Stimulated activated CD8-positive, alpha-beta memory T cell treated with anti-CD3 and anti-CD28 coated beads, Interleukin-4, amount 100 ng/mL, for 4 hours (primary cell): ENCODE measurements at regions not wholly inside any gene's neighbourhood (a gene's known extent, or its start where the extent isn't known, plus 50 kb on each side); places are given as distances from the start of the nearest gene placed in this dataset.

Experiments
- DNase-seq, 2 donors: peaks; one replicate each; pipeline ENCODE4 v3.0.0-alpha.2; 2020; ENCODE audit warnings: low read depth in 2 of 2, low spot score in 1 of 2

DNA sequence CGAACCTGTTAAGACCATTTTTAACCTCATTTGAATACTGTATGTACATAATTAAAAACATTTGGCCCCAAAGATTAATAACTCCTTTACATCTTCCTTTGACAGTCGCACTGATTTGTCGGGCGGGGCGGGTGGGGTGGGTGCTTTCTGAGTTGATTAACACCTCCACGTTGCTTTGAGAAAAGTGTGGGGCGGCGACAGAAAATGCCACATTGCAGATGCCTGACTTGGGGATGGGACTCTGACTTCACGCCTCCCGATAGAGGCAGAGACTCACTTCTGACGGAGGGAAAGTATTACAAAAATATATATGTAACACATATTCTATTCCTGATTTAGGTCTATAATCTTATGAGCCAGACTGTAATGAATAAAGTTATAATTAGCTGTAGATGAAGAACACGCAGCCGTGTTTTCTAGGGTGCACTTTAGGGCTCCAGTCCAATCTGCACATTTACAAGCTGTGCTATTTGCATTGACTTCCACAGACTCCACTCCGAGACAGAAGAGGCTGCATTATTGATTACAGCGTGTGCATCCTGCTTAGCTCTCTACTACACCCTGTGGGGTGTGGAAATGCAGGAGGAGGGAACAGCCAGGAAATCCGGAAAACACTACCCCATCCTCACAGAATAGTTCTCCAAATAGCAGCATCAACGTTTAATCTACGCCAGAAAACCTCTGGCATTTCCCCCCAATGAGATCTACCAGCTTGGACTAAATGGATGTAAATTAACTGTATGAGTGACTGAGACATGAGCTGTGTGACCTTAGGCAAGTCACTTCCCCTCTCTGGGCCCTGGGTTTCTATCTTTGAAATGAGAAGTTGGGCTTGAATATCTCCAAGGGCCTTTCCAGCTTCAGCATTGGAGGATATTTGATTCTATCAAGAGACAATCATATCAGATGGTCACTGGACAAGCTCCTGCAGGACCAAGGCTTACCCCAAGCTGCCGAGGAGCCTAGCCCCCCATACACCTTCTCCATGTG is 308.0 kb downstream of the RRAGC start:
- no peak for DNase-seq

DNA sequence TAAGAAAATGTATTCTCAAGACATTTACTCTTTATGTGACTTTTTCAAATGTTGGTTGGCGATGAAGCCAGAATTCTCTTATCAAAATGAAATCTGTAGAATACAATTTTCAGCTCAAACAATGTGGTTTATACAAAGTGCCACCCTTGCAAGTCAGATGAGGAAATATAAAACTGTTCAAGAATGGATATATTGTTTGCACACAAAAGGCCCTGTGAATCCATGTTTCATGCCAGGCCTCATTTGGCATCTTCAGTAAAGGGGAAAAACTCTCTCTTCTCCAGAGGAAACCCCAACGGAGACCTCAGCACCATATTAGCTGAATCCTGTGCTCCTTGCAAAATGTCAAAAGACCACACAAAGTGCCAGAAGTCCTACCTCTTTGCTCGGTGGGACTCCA is 310.4 kb downstream of the RRAGC start:
- no peak for DNase-seq

DNA sequence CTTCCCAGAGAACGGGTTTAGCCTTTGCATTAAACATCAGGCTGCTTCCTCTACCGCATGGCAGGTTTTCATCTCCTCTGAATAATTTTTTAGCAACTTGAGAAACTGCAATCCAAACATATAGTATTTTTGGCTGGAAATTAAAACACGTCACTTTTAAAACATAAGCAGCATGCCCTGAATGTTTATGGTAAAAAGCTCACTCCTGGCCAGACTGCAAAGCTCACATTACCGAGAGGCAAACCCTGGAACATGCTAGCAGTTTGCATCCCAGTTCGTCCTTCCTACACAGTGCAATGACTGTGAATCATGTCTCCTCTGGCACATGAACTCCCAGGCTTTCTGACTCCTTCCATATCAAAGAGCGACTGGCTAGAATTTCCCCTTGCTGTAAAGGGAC is 312.3 kb downstream of the RRAGC start:
- no peak for DNase-seq

- DNase-seq: no peak
These were observed 312.9 kb downstream of the RRAGC start for GRCh38 chr1:38546636-38547035.

GRCh38 chr1:38541223-38541622 is 318.3 kb downstream of the RRAGC start:
- no peak for DNase-seq

GRCh38 chr1:38539931-38540330 is 319.6 kb downstream of the RRAGC start:
- no peak for DNase-seq

GRCh38 chr1:38538834-38539233 is 320.7 kb downstream of the RRAGC start:
- DNase-seq: no peak

- DNase-seq: no peak
These were observed 323.5 kb downstream of the RRAGC start for GRCh38 chr1:38536089-38536488.

DNA sequence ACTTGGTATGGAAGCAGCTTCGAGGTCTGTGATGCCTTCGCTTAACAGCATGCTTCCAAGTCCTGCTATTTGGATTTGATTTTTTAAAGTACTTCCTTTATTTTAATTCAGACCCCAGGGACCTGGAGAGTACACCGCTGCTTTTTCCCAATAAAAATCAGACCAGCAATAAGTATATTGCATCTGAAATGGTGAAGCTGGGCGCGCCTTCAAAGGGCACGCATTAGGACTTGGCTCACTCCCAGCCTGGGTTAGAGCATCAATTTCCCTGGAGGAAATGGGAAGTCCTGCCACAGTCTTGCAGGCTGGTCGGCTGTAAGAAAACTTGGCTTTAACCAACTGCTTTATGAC is 325.1 kb downstream of the RRAGC start:
- DNase-seq: no peak

DNA sequence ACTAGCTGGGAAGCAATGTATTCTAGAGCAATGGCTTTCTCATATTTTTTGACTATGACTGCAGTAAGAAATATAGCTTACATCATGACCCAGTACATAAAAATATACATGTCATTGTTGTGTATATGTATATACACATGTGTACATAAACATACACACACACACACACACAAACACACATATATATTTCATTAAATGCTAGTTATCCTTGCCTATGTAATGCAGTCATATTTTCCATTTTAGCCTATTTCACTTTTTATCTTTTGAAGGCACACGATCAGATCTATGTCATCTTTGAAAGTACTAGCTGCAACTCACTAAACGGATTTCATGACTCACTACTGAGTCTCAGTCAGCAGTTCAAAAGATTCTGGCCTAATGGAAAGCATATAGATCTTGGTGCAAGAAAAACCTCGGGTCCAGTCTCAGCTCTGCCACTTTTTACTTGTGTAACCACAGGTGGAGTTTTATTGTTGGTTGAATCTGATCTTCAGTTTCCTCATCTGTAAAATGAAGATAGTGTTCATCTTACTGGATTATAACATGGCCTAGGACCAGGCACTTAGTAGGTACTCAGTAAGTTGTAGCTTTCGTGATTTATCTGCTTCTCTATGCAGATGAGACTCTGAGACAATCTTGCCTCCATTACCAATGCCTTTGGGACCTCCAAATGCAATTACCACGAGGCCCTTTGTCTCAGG is 325.6 kb downstream of the RRAGC start:
- no peak for DNase-seq

- DNase-seq: no peak
These were observed 328.6 kb downstream of the RRAGC start for GRCh38 chr1:38530957-38531356.

DNA sequence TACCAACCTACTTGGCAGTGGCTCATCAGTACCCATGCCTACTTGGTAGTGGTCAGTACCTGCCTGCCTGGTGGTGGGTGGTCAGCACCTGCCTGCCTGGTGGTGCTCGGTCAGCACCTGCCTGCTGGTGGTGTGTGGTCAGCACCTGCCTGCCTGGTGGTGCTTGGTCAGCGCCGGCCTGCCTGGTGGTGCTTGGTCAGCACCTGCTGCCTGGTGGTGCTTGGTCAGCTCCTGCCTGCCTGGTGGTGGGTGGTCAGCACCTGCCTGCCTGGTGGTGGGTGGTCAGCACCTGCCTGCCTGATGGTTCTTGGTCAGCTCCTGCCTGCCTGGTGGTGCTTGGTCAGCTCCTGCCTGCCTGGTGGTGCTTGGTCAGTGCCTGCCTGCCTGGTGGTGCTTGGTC is 329.6 kb downstream of the RRAGC start:
- DNase-seq: no peak

DNA sequence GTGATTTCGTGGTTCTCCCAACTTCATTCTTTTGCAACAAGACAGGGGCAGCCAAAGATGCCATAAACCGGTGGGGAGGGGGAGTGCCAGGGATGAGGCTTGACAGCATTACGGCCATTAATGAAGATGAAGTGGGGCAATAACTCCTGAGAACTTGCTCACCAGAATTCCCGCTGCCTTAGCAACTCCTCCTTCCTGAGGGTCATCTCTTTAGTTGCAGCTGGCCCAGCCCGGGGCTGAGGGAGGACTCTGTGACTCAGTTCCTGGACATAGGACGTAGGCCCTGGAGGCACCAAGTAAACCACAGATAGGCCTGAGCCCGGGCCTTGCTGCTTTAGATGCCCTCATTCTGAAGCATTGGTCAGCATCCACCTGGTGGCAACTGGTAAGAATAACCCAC is 330.2 kb downstream of the RRAGC start:
- no peak for DNase-seq

DNA sequence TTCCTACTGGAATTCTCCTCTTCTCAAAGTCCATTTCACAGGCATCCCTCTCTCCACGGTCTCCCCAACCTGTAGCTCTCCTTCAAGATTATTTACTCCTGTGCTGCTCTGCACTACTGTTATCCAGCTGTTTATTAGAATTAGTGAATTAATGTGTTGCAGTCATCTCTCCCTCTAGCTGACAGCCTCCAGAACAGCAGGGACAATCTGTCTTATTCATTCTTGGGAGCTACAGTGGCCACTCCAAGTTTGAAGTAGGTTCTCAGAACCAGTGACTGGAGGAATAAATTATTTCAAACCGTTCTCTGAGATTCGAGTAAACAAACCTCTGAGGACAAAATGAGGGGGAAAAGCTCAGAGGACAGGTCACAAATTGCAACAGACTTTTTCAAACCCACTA is 330.9 kb downstream of the RRAGC start:
- DNase-seq: no peak

GRCh38 chr1:38527373-38527966 is 332.1 kb downstream of the RRAGC start:
- peak in 1 of 2 donors; percentile 20 for DNase-seq

GRCh38 chr1:38526046-38526445 is 333.5 kb downstream of the RRAGC start:
- no peak for DNase-seq

- no peak for DNase-seq
These were observed 334.1 kb downstream of the RRAGC start for GRCh38 chr1:38525343-38526043.

DNA sequence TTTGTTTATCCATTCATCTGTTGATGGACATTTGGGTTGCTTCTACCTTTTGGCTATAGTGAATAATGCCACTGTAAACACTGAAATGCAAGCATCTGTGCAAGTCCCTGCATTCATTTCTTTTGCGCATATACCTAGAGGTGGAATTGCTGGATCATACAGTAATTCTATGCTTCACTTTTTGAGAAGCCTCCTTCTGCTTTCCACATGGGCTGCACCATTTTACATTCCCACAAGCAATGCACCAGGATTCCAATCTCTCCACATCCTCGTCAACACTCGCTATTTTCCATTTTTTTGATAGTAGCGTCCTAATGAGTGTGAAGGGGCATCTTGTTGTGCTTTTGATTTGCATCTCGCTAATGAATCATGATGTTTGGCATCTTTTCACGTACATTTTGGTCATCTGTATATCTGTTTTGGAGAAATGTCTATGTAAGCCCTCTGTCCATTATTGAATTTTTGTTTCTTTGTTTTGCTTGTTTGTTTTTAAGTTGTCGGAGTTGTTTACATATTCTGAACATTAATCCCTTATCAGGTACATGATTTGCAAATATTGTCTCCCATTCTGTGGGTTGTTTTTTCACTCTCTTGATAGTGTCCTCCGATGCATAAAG is 335.4 kb downstream of the RRAGC start:
- DNase-seq: no peak

- no peak for DNase-seq
These were observed 336.0 kb downstream of the RRAGC start for GRCh38 chr1:38523568-38523939.

- DNase-seq: no peak
These were observed 336.5 kb downstream of the RRAGC start for GRCh38 chr1:38522915-38523567.

DNA sequence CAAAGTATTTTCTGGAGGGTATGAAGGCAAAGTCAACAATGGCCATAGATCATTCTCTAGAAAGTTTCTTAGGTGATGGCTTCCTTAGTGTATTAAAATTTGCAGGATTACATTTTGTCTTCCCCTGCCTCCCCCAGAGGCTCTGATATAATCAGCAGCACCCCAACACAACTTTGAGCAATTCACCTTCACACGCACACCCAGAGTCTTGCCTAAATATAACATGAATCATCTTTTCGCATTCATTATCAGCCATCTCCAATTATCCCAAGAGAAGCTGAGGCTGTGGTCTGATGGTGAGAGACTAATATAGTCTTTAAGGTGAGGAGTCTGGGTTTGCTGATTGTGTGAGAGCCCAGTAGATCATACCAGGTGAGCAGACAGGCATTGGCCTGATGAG is 343.0 kb downstream of the RRAGC start:
- no peak for DNase-seq
